ENCODE measurements at regions not wholly inside any gene's neighbourhood (a gene's known extent, or its start where the extent isn't known, plus 50 kb on each side); places are given as distances from the start of the nearest gene placed in this dataset.

- TF ChIP-seq CTCF (IDR thresholded peaks at IDR 0.05), result no peak
- TF ChIP-seq POLR2A (IDR thresholded peaks at IDR 0.05), result no peak
- no peak for TF ChIP-seq POLR2AphosphoS5 (IDR thresholded peaks at IDR 0.05)
- TF ChIP-seq EP300 (IDR thresholded peaks at IDR 0.05), result no peak
These were observed 171.3 kb upstream of the TMEM45B start for GRCh38 chr11:129644326-129644725.

Data from sigmoid colon (tissue), 4 donors.